Choroid plexus epithelial cell (primary cell): ENCODE measurements at regions not wholly inside any gene's neighbourhood (a gene's known extent, or its start where the extent isn't known, plus 50 kb on each side); places are given as distances from the start of the nearest gene placed in this dataset.

Experiments
- DNase-seq: peaks from one replicate; pipeline ENCODE4 v3.0.0-alpha.2; 2010; ENCODE audit warnings: low read depth
- H3K4me3 ChIP-seq: 2 replicates; pipeline ENCODE4 v1.5.1; 2011; ENCODE audit warnings: low read depth, mild to moderate bottlenecking, control low read depth, low read length, moderate library complexity
- CTCF ChIP-seq: conservative IDR thresholded peaks from 2 replicates; pipeline ENCODE4 v1.5.1; 2011; ENCODE audit warnings: low read depth, mild to moderate bottlenecking, control low read depth, inconsistent platforms, low read length, moderate library complexity

GRCh38 chrX:13226214-13226613, 93.6 kb downstream of the ATXN3L start:
- DNase-seq, result no peak

GRCh38 chrX:13223868-13224567, 95.8 kb downstream of the ATXN3L start:
- no peak for TF ChIP-seq CTCF
- peak; percentile 94 for DNase-seq
- H3K4me3 ChIP-seq, result no peak overlapping the region

More at GRCh38 chrX:13226214-13226613, 93.6 kb downstream of the ATXN3L start:
- no peak overlapping the region for H3K4me3 ChIP-seq
- TF ChIP-seq CTCF, result no peak

GRCh38 chrX:13220916-13221315, 98.9 kb downstream of the ATXN3L start:
- H3K4me3 ChIP-seq, result no peak overlapping the region
- peak; percentile 84 for DNase-seq
- no peak for TF ChIP-seq CTCF

GRCh38 chrX:13219991-13220764, 99.7 kb downstream of the ATXN3L start:
- TF ChIP-seq CTCF, result no peak
- DNase-seq, result peak; percentile 76
- no peak overlapping the region for H3K4me3 ChIP-seq

GRCh38 chrX:13218758-13219157, 101.1 kb downstream of the ATXN3L start:
- H3K4me3 ChIP-seq, result no peak overlapping the region
- no peak for DNase-seq
- no peak for TF ChIP-seq CTCF

- peak; percentile 56 for DNase-seq
These were observed 103.7 kb downstream of the ATXN3L start for GRCh38 chrX:13216139-13216538.

More at GRCh38 chrX:13216139-13216538, 103.7 kb downstream of the ATXN3L start:
- H3K4me3 ChIP-seq, result no peak overlapping the region
- TF ChIP-seq CTCF, result no peak
